ENCODE measurements at regions not wholly inside any gene's neighbourhood (a gene's known extent, or its start where the extent isn't known, plus 50 kb on each side); places are given as distances from the start of the nearest gene placed in this dataset.

DNA sequence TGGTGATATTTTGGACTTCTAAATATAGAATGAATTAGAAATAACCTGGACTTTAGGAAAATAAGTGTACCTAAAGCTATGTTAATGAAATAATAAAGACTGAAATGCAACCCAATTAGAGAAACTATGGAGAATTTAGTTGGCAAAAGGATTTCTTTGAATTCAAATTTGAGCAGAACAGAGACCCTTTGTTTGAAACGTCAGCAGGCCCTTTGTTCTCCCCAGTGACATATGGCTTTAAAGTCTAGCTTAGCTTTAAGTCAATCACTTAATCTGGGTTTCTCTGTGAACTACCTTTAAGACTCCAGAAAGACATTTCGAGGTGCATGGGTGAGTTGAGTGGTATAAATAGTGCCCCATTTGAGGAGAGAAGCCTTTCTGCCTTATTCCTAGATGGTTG lies 130.5 kb upstream of the CREB1 start:
- no peak for FAIRE-seq

DNA sequence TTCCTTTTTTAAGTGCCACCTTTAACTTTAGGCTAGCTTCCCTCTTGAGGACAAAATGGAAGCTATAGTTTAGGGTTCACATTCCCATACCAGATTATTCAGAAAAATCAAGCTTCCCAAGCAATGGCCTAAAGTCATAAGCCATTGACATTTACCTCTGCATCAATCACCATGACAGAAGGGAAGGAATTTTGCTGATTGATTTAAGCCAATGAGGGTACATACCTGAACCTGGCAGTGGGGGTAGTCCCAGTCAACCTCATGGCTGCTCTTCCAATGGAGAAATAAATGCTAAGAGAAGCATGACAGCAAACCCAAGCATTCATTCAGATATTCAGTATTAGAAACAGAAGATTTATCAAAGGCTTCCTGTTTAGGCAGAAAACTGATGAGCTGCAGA lies 128.4 kb upstream of the CREB1 start:
- DNase-seq (ENCODE audit: insufficient read length, low spot score): no peak
- no peak for FAIRE-seq

More for the DNA sequence above, 130.5 kb upstream of the CREB1 start:
- DNase-seq (ENCODE audit: insufficient read length, low spot score): no peak

GRCh38 chr2:207403141-207403540 lies 126.6 kb upstream of the CREB1 start:
- DNase-seq (ENCODE audit: insufficient read length, low spot score) (no peak), FAIRE-seq (no peak)

- no peak for DNase-seq (ENCODE audit: insufficient read length, low spot score)
- no peak for FAIRE-seq
Observed at GRCh38 chr2:207403950-207404349, 125.8 kb upstream of the CREB1 start.

DNA sequence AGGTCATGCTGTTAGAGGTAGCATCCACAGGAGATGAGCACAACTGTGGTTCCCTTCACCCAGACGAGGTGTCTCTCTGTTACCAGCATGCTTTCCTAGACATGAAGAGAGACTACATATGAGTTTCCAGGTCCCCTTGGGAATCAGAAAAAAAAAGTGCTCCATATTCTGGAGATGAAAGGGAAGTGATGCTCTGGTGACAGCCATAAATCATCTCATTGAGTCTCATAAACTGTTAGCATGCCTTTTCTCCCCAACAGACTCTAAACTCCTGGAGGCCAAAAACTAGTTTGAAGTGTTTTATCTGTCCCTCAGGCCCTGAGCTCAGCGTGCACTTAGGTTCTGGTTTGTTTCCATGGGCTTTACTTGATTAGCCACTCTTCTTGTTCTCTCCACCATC lies 124.6 kb upstream of the CREB1 start:
- FAIRE-seq (no peak), DNase-seq (ENCODE audit: insufficient read length, low spot score) (no peak)

GRCh38 chr2:207408086-207408794 lies 121.5 kb upstream of the CREB1 start:
- DNase-seq (ENCODE audit: insufficient read length, low spot score): no peak
- FAIRE-seq: no peak

GRCh38 chr2:207409517-207409916 lies 120.2 kb upstream of the CREB1 start:
- FAIRE-seq: no peak
- DNase-seq (ENCODE audit: insufficient read length, low spot score): no peak

GRCh38 chr2:207412787-207413310 lies 116.9 kb upstream of the CREB1 start:
- FAIRE-seq: no peak
- no peak for DNase-seq (ENCODE audit: insufficient read length, low spot score)

GRCh38 chr2:207413376-207413907 lies 116.3 kb upstream of the CREB1 start:
- no peak for FAIRE-seq

DNA sequence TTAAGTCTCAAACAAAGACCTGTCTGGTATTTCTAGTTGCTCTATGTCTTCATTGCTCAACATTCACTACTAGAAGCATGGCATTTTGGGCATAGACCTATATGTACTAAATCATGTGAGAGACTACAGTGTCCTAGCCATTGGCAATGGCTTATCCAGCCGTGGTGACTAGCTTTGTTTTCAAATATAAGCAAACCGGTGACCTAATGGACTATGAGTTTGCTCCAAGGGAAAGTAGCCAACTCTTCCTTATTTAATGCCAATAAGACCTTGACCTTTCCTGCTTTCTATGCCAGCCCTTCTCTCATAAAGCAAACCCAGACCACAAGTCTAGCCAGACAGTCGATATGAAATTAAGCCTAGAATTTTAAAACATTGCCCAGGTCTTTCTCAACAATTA lies 113.7 kb upstream of the CREB1 start:
- no peak for DNase-seq (ENCODE audit: insufficient read length, low spot score)
- no peak for FAIRE-seq

More at GRCh38 chr2:207413376-207413907, 116.3 kb upstream of the CREB1 start:
- DNase-seq (ENCODE audit: insufficient read length, low spot score): no peak

DNA sequence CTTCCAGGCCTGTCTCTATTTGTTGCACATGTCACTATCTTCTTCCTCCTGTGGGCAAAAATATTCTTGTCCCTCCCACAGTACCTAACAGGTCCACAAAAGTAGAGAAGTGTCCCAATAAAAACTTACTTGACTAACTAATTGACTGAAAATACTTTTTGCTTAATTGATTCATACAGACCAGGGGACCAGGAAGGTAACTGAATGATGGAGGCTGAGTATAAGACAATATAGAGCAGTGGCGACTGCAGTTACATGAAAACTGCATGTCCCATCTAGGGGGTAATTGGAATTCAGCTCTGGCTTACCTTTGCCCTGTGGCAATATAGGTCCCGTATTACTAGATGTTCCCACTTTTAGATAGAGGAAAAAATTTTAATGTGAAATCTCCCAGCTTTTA lies 112.9 kb upstream of the CREB1 start:
- DNase-seq (ENCODE audit: insufficient read length, low spot score) (no peak), FAIRE-seq (no peak)

DNA sequence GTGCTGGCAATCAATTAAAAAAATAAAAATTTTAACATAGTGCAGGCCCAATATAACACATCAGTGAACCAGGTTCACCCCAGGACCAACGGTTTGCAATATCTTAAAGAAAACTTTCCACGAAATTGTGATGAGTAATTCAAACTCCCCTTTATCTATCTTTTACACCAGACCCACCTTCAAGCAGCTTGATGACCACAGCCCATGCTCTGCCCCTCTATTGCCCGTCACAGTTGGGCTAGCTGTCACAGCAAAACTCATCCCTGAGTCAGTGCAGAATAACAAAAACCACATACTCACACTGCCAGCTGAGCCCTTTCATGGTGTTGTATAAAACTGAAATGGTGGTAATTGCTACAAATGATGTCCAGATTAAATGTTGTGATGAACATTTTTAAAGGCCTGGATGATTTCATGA lies 112.5 kb upstream of the CREB1 start:
- FAIRE-seq: no peak
- no peak for DNase-seq (ENCODE audit: insufficient read length, low spot score)

DNA sequence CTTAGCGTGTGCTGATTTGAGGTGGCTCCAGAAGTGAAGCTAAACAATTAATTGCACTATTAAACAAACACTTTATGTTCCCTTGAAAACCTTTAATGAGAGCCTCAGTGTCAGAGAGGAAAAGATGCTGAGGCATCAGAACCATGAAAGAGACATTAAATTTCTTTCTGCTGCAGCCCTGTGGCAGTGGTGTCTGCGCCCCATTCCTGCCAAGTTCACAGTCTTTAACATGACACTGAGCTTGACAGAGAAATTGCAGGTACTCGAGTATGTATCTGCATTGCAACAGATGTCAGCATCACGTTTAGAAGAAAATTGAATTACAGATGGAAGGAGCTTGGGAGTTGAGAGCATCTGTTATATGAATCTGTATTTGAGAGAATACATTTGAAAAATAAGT lies 111.3 kb upstream of the CREB1 start:
- FAIRE-seq (no peak), DNase-seq (ENCODE audit: insufficient read length, low spot score) (no peak)

GRCh38 chr2:207419331-207419730 lies 110.4 kb upstream of the CREB1 start:
- FAIRE-seq (no peak), DNase-seq (ENCODE audit: insufficient read length, low spot score) (no peak)

DNA sequence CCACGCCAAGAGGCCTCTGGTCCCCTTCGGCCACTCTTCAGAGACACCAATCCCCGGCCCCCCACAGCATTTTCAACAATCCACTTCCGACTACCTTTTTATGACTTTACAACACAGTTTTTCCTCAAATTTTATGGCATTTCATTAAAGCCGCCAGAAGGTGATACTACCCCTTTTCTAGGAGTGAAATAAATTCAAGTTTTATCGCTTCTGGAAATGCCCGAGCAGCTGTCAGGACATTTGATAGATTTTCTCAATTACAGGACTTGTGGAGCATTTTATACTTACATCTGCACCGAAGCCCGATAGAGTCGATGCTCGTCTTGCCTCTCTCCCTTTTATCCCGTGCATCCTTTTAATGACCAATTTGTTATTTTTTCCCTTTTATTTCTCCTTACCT lies 108.1 kb upstream of the CREB1 start:
- no peak for DNase-seq (ENCODE audit: insufficient read length, low spot score)
- FAIRE-seq: no peak

DNA sequence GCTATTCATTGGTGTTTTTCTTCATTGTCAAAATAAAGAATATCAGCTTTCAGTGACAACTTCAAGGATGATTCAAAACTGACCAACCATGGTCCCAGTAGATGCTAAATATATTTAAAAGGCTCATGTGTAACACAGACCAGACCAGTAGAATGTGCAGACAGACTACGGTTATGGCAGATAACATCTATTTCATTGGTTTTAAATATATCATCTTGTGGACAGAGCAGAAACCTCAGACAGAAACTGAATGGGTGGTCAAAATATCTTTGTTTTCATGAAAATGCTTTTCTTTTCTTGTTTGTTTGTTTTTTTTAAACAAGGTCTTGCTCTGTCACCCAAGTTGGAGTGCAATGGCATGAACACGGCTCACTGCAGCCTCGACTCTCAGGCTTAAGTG lies 107.4 kb upstream of the CREB1 start:
- no peak for DNase-seq (ENCODE audit: insufficient read length, low spot score)
- FAIRE-seq: no peak

DNA sequence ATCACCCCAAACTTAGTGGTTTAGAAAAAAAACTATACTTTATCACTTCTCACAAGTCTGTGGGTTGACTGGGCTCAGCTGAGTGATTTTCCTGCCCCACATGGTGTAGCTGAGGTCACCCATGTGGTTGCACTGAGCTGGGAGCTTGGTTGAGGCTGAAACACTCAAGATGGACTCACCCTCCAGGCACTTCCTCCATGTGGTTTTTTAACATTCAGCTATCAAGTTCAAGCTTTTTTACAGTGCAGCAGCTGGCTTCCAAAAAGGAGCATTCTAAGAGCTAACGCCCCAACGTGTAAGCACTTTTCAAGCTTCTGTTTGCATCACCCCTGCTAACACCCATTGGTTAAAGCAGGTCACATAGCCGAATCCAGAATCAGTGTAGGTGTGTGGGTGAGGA lies 105.9 kb upstream of the CREB1 start:
- FAIRE-seq (no peak), DNase-seq (ENCODE audit: insufficient read length, low spot score) (peak; percentile 9)

GRCh38 chr2:207427986-207428385 lies 101.8 kb upstream of the CREB1 start:
- DNase-seq (ENCODE audit: insufficient read length, low spot score) (no peak), FAIRE-seq (no peak)

GRCh38 chr2:207428573-207428972 lies 101.2 kb upstream of the CREB1 start:
- DNase-seq (ENCODE audit: insufficient read length, low spot score) (no peak), FAIRE-seq (no peak)

- no peak for FAIRE-seq
- no peak for DNase-seq (ENCODE audit: insufficient read length, low spot score)
Observed at GRCh38 chr2:207432453-207432852, 97.3 kb upstream of the CREB1 start.

GRCh38 chr2:207434306-207434705 lies 95.5 kb upstream of the CREB1 start:
- FAIRE-seq (no peak), DNase-seq (ENCODE audit: insufficient read length, low spot score) (no peak)

GRCh38 chr2:207434899-207435465 lies 94.8 kb upstream of the CREB1 start:
- FAIRE-seq: no peak
- DNase-seq (ENCODE audit: insufficient read length, low spot score): no peak
